Upper lobe of left lung (tissue), 6 donors: ENCODE measurements at regions not wholly inside any gene's neighbourhood (a gene's known extent, or its start where the extent isn't known, plus 50 kb on each side); places are given as distances from the start of the nearest gene placed in this dataset.
A peak's percentile ranks its signal among the peaks of the same experiment; 100 is the strongest.

Experiments used
- ATAC-seq, 2 donors: fragments of 200-7000 bp; cut with Tn5 transposase; one replicate each; pipeline ENCODE4 v1.9.1; 2022; ENCODE audit warnings: mild to moderate bottlenecking in 2 of 2, moderate library complexity in 2 of 2; ENCODE audit not compliant: low FRiP score in 2 of 2
- DNase-seq, 2 donors: peaks; one replicate each; pipeline ENCODE4 v3.0.0-alpha.2; 2019 to 2020
- H3K27ac ChIP-seq, 4 donors: fragments of 200-600 bp; sonication (generic); one replicate each; pipeline ENCODE4 v1.5.1; 2016 to 2019
- H3K27me3 ChIP-seq, 4 donors: fragments of 200-600 bp; sonication (generic); one replicate each; pipeline ENCODE4 v1.5.1; 2017 to 2019
- H3K36me3 ChIP-seq, 4 donors: fragments of 200-600 bp; sonication (generic); one replicate each; pipeline ENCODE4 v1.5.1; 2016 to 2019
- H3K4me1 ChIP-seq, 4 donors: fragments of 200-600 bp; sonication (generic); one replicate each; pipeline ENCODE4 v1.5.1; 2018 to 2019
- H3K4me3 ChIP-seq, 4 donors: fragments of 200-600 bp; sonication (generic); one replicate each; pipeline ENCODE4 v1.5.1; 2017 to 2019; ENCODE audit warnings: mild to moderate bottlenecking in 2 of 4, moderate library complexity in 1 of 4
- H3K9me3 ChIP-seq, 4 donors: fragments of 200-600 bp; sonication (generic); one replicate each; pipeline ENCODE4 v1.5.1; 2018 to 2019
- EP300 ChIP-seq, 4 donors: sonication (generic); formaldehyde crosslinking; IDR thresholded peaks; one replicate each; pipeline ENCODE4 v1.5.1; 2017; ENCODE audit warnings: antibody characterized with exemption in 4 of 4, control low read depth in 2 of 4
- POLR2A ChIP-seq, 4 donors: fragments of 450-650 bp; IDR thresholded peaks; one replicate each; pipeline ENCODE4 v1.5.1; 2016 to 2017; ENCODE audit warnings: antibody characterized with exemption in 4 of 4, mild to moderate bottlenecking in 2 of 4
- POLR2AphosphoS5 ChIP-seq, 2 donors: sonication (generic); formaldehyde crosslinking; IDR thresholded peaks; one replicate each; pipeline ENCODE4 v1.5.1; 2017; ENCODE audit warnings: antibody characterized with exemption in 2 of 2
- WGBS, 2 donors: methylation state at CpG; one replicate each; pipeline ENCODE4 v1.1.5; 2017 to 2018; 5-methylcytosine and 5-hydroxymethylcytosine counted together
- TF ChIP-seq, protein P1 (sequence below), 6 experiments: fragments of 450-650 bp in 4 of 6; fragments of 200-600 bp in 2 of 6; sonication (generic) in 2 of 6; IDR thresholded peaks; one replicate each; pipeline ENCODE4 v1.5.1; 2016 to 2019; ENCODE audit warnings: antibody characterized with exemption in 6 of 6
- donor health status: DM: no; HTN: no; CAD: no; lungs with moderate emphysema.
- donor health status: DM: no; HTN: yes; CAD: no; lungs with severe emphysema.

DNA sequence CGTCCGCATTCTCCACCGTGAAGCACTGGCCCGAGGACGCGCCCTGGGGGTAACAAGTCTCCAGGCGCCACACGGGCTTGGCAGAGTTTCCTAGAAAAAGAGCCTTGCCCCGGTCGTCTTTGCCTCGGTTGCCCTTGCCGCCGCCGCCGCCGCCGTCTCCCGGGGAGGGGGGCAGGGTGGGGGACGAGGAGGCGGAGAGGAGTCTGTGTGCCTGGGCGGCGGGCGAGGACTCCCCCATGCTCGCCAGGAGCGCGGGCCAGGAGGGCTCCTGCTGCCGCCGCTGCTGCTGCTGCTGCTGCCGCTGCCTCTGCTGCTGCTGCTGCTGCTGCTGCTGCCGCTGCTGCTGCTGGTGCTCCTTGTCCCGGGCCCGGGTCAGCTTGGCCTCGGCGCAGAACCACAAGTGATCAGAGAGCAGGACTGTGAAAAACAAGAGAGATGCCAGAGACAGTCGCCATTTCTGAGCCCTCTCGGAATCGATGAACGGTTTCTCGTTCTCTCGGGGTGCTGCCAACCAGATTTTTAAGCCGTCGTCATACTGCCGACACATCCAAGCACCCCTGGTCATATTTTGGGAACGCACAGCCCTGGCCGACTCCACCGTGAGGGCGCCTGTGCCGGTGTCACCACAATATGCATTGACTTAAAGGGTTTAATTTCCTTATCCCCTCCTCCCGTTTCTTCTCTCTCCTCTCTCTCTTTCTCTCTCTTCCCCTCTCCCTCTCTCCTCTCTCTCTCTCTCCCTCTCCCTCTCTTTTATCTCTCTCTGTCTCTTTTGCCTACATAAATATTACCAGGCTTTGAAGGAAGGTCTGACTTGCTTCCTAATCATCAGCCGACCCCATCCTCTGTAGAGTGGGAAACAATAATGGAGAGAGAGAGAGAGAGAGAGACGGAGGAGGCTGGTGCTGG, 349.1 kb downstream of the LIG4 start:
- H3K9me3 ChIP-seq = no peaks in the 10 kb centered on the region
- no peak overlapping the region for H3K27ac ChIP-seq
- no peaks in the 10 kb centered on the region for H3K36me3 ChIP-seq
- DNase-seq (peak; percentile 33 to 80), ATAC-seq (peak; percentile 28 to 33)
- TF ChIP-seq POLR2A (IDR thresholded peaks at IDR 0.05) = no peak
- TF ChIP-seq, protein P1, sequence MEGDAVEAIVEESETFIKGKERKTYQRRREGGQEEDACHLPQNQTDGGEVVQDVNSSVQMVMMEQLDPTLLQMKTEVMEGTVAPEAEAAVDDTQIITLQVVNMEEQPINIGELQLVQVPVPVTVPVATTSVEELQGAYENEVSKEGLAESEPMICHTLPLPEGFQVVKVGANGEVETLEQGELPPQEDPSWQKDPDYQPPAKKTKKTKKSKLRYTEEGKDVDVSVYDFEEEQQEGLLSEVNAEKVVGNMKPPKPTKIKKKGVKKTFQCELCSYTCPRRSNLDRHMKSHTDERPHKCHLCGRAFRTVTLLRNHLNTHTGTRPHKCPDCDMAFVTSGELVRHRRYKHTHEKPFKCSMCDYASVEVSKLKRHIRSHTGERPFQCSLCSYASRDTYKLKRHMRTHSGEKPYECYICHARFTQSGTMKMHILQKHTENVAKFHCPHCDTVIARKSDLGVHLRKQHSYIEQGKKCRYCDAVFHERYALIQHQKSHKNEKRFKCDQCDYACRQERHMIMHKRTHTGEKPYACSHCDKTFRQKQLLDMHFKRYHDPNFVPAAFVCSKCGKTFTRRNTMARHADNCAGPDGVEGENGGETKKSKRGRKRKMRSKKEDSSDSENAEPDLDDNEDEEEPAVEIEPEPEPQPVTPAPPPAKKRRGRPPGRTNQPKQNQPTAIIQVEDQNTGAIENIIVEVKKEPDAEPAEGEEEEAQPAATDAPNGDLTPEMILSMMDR (IDR thresholded peaks at IDR 0.05) = no peak
- TF ChIP-seq POLR2AphosphoS5 (IDR thresholded peaks at IDR 0.05) = no peak
- no peak for TF ChIP-seq EP300 (IDR thresholded peaks at IDR 0.05)
- peaks cover 0 to 25% (median 6%) of the 10 kb centered on the region in 4 donors for H3K27me3 ChIP-seq
- 1 to 6% methylated on average over 21 to 46 of the region's 51 CpGs for WGBS, 2 donors
- H3K4me3 ChIP-seq = peak overlapping the region in 3 of 4 donors; percentile 52 to 58 (median 53)
- H3K4me1 ChIP-seq = peaks cover 10 to 37% (median 23%) of the 10 kb centered on the region in 4 donors

DNA sequence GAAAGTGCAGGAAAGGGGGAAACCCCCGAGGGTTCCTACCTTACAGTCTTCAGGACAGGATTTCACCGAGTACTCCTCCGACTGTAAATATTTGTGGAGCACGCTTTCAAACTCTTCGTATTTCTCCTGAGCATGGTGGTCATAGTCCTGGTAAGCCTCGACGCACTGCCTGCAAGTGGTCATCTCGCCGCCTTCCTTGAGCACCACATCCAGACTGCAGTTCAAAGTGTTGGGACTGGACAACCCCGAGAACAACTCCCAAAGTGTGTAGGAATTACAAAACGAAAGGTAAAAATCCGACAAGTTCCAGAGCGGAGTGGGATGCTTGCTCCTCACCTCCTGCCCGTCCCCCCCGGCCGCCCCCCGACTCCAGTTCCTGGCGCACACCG, 349.7 kb downstream of the LIG4 start:
- Histone ChIP-seq H3K4me1 (peaks cover 10 to 37% (median 23%) of the 10 kb centered on the region in 4 donors), H3K27ac (no peak overlapping the region), H3K27me3 (peaks cover 0 to 25% (median 6%) of the 10 kb centered on the region in 4 donors), H3K4me3 (peak overlapping the region in 3 of 4 donors; percentile 52 to 58 (median 53)), H3K9me3 (no peaks in the 10 kb centered on the region), H3K36me3 (no peaks in the 10 kb centered on the region)
- no peak for TF ChIP-seq POLR2A (IDR thresholded peaks at IDR 0.05)
- no peak for TF ChIP-seq POLR2AphosphoS5 (IDR thresholded peaks at IDR 0.05)
- no peak for TF ChIP-seq EP300 (IDR thresholded peaks at IDR 0.05)
- TF ChIP-seq, protein P1 (IDR thresholded peaks at IDR 0.05) = no peak
- WGBS, 2 donors = 2 to 4% methylated on average over 16 to 19 of the region's 19 CpGs
- ATAC-seq (no peak), DNase-seq (no peak)

DNA sequence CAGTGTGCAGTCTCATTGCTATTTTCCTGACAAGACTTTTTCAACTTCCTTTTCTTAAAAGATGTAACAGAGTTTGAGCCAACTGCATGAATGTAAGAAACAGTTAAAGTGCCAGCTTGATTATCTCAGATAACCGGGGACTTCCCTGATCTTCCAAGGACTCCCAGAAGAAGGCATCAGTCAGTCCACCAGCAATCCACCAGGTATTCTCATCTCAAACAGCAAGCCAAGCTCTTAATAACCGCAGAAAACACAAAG, 350.1 kb downstream of the LIG4 start:
- peaks cover 10 to 37% (median 23%) of the 10 kb centered on the region in 4 donors for H3K4me1 ChIP-seq
- H3K4me3 ChIP-seq = peak overlapping the region in 2 of 4 donors; percentile 53 to 58
- no peaks in the 10 kb centered on the region for H3K9me3 ChIP-seq
- DNase-seq (no peak), ATAC-seq (no peak)
- H3K27me3 ChIP-seq = peaks cover 0 to 25% (median 6%) of the 10 kb centered on the region in 4 donors
- H3K36me3 ChIP-seq = no peaks in the 10 kb centered on the region
- WGBS, 2 donors = 26 to 32% methylated on average over 2 of the region's 2 CpGs
- TF ChIP-seq EP300 (IDR thresholded peaks at IDR 0.05) = no peak
- TF ChIP-seq POLR2A (IDR thresholded peaks at IDR 0.05) = no peak
- no peak for TF ChIP-seq POLR2AphosphoS5 (IDR thresholded peaks at IDR 0.05)
- TF ChIP-seq, protein P1 (IDR thresholded peaks at IDR 0.05) = no peak
- no peak overlapping the region for H3K27ac ChIP-seq

DNA sequence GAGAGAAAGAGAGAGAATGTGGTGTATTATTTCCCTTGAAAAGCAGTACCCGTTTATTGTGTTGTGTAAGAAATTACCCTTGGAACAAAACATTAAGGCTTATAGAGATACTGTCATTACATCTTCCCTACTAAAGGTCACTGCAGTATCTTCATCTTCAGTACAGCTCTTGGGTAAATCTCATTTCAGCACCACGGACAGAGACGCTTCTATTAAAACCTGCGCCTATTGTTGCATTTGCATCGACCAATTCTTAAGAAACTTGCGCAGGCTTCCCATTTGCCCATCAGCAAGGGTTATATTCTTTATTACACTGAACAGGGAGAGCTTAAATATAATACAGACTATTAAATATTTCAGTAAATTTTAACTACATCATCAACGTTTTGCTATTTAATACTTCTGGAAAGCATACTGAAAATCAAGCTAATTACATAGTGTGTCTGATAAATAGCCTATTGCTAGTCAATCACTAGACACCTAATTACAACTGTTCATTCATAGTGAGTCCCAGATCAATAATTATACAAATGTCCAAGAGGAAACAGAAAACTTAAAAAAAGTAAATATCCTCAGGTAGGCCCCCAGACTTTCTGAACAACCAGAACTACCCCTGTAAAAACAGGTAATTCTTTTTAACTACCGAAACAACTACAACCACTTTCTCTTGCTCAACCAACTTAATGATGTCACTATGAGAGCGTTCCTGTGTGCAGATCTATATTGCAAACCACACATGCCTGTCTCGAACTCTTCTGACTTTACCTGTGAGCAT, 350.6 kb downstream of the LIG4 start:
- 25 to 26% methylated on average over 10 of the region's 10 CpGs for WGBS, 2 donors
- H3K27ac ChIP-seq = no peak overlapping the region
- H3K4me1 ChIP-seq = peaks cover 10 to 37% (median 23%) of the 10 kb centered on the region in 4 donors
- no peaks in the 10 kb centered on the region for H3K9me3 ChIP-seq
- H3K4me3 ChIP-seq = no peak overlapping the region
- no peaks in the 10 kb centered on the region for H3K36me3 ChIP-seq
- TF ChIP-seq EP300 (IDR thresholded peaks at IDR 0.05) = no peak
- TF ChIP-seq POLR2AphosphoS5 (IDR thresholded peaks at IDR 0.05) = no peak
- no peak for TF ChIP-seq POLR2A (IDR thresholded peaks at IDR 0.05)
- peaks cover 0 to 25% (median 6%) of the 10 kb centered on the region in 4 donors for H3K27me3 ChIP-seq
- no peak for DNase-seq
- no peak for ATAC-seq

DNA sequence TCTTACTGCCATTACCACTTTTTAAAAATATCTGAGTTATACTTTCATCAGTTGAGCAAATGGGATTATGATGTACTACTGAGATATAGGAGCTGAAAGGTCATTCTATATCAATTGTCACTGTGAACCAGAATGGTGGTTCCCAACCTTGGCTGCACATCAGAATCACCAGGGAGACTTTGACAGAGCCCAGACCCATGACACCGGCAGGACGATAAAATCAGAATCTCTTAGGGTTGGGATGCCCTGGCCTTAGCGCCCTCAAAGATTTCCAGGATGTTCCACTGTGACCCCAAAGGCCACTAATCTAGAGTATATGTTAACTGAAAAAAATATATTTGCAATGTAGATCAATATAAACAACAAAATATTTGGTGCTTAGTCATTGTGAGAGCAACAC, 355.1 kb downstream of the LIG4 start:
- WGBS, 2 donors = 90 to 97% methylated on average over 3 of the region's 3 CpGs
- no peaks in the 10 kb centered on the region for H3K27me3 ChIP-seq
- H3K4me1 ChIP-seq = peaks cover 0 to 3% (median 0%) of the 10 kb centered on the region in 4 donors
- no peaks in the 10 kb centered on the region for H3K36me3 ChIP-seq
- no peak for TF ChIP-seq POLR2A (IDR thresholded peaks at IDR 0.05)
- TF ChIP-seq POLR2AphosphoS5 (IDR thresholded peaks at IDR 0.05) = no peak
- no peak for TF ChIP-seq EP300 (IDR thresholded peaks at IDR 0.05)
- TF ChIP-seq, protein P1 (IDR thresholded peaks at IDR 0.05) = no peak
- no peaks in the 10 kb centered on the region for H3K9me3 ChIP-seq
- DNase-seq (no peak), ATAC-seq (no peak)
- H3K4me3 ChIP-seq = no peak overlapping the region
- no peak overlapping the region for H3K27ac ChIP-seq
